ENCODE measurements at regions not wholly inside any gene's neighbourhood (a gene's known extent, or its start where the extent isn't known, plus 50 kb on each side); places are given as distances from the start of the nearest gene placed in this dataset.

GRCh38 chr20:55200317-55200716, 724.9 kb downstream of the DOK5 start:
- TF ChIP-seq CTCF (conservative IDR thresholded peaks at IDR 0.05) = no peak
- no peak for TF ChIP-seq EZH2 (IDR thresholded peaks at IDR 0.05; ENCODE audit: low read depth)

All from PC-9 (cell line).